ENCODE measurements at regions not wholly inside any gene's neighbourhood (a gene's known extent, or its start where the extent isn't known, plus 50 kb on each side); places are given as distances from the start of the nearest gene placed in this dataset.

DNA sequence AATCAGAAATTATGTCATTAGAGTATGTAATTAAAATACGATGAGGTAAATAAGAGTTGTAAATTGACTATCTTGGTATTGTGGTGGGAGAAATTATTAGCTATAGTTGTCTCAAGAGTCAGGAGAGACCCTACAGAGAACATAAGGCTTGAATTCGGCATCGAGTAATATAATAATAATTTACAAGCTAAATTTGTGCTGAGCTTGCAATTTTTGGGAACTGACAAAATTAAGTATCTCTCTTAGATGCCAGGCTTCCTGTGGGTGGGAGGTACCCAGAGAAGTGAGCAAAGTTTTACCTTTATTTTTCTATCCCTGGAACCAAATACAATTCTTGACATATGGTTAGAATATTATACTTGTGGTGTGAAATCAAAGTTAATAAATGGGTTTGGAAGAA is 1637.0 kb downstream of the EFNB2 start:
- TF ChIP-seq ZBTB20 (tag by site-specific recombination; IDR thresholded peaks at IDR 0.05) (no peak), ZNF366 (tag by site-specific recombination; conservative IDR thresholded peaks at IDR 0.05) (no peak), GLIS1 (tag by site-specific recombination; IDR thresholded peaks at IDR 0.05) (no peak), ZNF221 (tag by site-specific recombination; IDR thresholded peaks at IDR 0.05; ENCODE audit: borderline replicate concordance) (no peak), ZNF600 (tag by site-specific recombination; IDR thresholded peaks at IDR 0.05) (no peak), ZNF202 (tag by site-specific recombination; IDR thresholded peaks at IDR 0.05; ENCODE audit: borderline replicate concordance) (no peak), ZNF16 (tag by site-specific recombination; IDR thresholded peaks at IDR 0.05; ENCODE audit: low read depth) (no peak), ZNF423 (tag by site-specific recombination; IDR thresholded peaks at IDR 0.05) (no peak), ZNF248 (tag by site-specific recombination; IDR thresholded peaks at IDR 0.05) (no peak), ZNF175 (tag by site-specific recombination; IDR thresholded peaks at IDR 0.05) (no peak)
- TF ChIP-seq, protein P1, sequence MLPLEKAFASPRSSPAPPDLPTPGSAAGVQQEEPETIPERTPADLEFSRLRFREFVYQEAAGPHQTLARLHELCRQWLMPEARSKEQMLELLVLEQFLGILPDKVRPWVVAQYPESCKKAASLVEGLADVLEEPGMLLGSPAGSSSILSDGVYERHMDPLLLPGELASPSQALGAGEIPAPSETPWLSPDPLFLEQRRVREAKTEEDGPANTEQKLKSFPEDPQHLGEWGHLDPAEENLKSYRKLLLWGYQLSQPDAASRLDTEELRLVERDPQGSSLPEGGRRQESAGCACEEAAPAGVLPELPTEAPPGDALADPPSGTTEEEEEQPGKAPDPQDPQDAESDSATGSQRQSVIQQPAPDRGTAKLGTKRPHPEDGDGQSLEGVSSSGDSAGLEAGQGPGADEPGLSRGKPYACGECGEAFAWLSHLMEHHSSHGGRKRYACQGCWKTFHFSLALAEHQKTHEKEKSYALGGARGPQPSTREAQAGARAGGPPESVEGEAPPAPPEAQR (tag by site-specific recombination; IDR thresholded peaks at IDR 0.05): no peak
- TF ChIP-seq, protein P2, sequence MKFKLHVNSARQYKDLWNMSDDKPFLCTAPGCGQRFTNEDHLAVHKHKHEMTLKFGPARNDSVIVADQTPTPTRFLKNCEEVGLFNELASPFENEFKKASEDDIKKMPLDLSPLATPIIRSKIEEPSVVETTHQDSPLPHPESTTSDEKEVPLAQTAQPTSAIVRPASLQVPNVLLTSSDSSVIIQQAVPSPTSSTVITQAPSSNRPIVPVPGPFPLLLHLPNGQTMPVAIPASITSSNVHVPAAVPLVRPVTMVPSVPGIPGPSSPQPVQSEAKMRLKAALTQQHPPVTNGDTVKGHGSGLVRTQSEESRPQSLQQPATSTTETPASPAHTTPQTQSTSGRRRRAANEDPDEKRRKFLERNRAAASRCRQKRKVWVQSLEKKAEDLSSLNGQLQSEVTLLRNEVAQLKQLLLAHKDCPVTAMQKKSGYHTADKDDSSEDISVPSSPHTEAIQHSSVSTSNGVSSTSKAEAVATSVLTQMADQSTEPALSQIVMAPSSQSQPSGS (tag by site-specific recombination; IDR thresholded peaks at IDR 0.05; ENCODE audit: low read depth): no peak
- Histone ChIP-seq H3K4me3 (ENCODE audit: low read depth, low read length) (no peak overlapping the region), H3K27ac (ENCODE audit: extremely low read depth, low read depth, low read length) (no peak overlapping the region), H3K9me3 (ENCODE audit: control insufficient read depth, insufficient read depth, low read depth, low read length) (no peaks in the 10 kb centered on the region), H3K36me3 (ENCODE audit: control insufficient read depth in 2 of 2, insufficient read depth in 1 of 2, low read length in 2 of 2) (no peaks in the 10 kb centered on the region), H3K4me1 (ENCODE audit: control insufficient read depth, insufficient read depth, low read length) (no peaks in the 10 kb centered on the region)
- POLR2A ChIA-PET: no interaction called here
- CTCF ChIA-PET: no interaction called here

DNA sequence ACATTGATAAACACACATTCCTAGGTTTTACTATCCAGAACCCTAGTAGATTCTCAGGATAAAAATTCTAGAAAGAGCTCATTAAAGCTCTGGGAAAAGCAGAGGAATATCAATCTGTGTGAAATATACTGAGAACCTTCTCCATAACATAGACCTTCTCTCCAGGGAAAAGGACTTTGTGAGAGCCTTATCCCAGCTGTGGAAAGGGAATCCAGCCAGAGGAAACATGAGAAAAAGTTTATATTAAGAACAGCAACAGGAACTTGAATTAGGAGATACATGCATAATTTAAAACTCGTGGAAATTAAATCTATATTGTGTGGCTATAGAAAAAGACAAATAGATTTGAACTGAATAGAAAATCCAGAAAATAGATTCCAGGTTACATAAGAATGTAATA is 1639.9 kb downstream of the EFNB2 start:
- H3K4me1 ChIP-seq (ENCODE audit: control insufficient read depth, insufficient read depth, low read length): no peaks in the 10 kb centered on the region
- no peak overlapping the region for H3K4me3 ChIP-seq (ENCODE audit: low read depth, low read length)
- CTCF ChIA-PET: no interaction called here
- no peaks in the 10 kb centered on the region for H3K36me3 ChIP-seq (ENCODE audit: control insufficient read depth in 2 of 2, insufficient read depth in 1 of 2, low read length in 2 of 2)
- TF ChIP-seq ZNF23 (tag by site-specific recombination; IDR thresholded peaks at IDR 0.05; ENCODE audit: borderline replicate concordance) (no peak), ZNF776 (tag by site-specific recombination; IDR thresholded peaks at IDR 0.05; ENCODE audit: borderline replicate concordance) (no peak), ZNF658 (tag by site-specific recombination; IDR thresholded peaks at IDR 0.05) (no peak), KLF1 (tag by site-specific recombination; IDR thresholded peaks at IDR 0.05) (no peak), OSR2 (tag by site-specific recombination; IDR thresholded peaks at IDR 0.05) (no peak), ZNF114 (tag by site-specific recombination; IDR thresholded peaks at IDR 0.05) (no peak)
- TF ChIP-seq, protein P3, sequence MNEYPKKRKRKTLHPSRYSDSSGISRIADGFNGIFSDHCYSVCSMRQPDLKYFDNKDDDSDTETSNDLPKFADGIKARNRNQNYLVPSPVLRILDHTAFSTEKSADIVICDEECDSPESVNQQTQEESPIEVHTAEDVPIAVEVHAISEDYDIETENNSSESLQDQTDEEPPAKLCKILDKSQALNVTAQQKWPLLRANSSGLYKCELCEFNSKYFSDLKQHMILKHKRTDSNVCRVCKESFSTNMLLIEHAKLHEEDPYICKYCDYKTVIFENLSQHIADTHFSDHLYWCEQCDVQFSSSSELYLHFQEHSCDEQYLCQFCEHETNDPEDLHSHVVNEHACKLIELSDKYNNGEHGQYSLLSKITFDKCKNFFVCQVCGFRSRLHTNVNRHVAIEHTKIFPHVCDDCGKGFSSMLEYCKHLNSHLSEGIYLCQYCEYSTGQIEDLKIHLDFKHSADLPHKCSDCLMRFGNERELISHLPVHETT (tag by site-specific recombination; IDR thresholded peaks at IDR 0.05): no peak
- no peak overlapping the region for H3K27ac ChIP-seq (ENCODE audit: extremely low read depth, low read depth, low read length)
- POLR2A ChIA-PET: no interaction called here
- no peaks in the 10 kb centered on the region for H3K9me3 ChIP-seq (ENCODE audit: control insufficient read depth, insufficient read depth, low read depth, low read length)

DNA sequence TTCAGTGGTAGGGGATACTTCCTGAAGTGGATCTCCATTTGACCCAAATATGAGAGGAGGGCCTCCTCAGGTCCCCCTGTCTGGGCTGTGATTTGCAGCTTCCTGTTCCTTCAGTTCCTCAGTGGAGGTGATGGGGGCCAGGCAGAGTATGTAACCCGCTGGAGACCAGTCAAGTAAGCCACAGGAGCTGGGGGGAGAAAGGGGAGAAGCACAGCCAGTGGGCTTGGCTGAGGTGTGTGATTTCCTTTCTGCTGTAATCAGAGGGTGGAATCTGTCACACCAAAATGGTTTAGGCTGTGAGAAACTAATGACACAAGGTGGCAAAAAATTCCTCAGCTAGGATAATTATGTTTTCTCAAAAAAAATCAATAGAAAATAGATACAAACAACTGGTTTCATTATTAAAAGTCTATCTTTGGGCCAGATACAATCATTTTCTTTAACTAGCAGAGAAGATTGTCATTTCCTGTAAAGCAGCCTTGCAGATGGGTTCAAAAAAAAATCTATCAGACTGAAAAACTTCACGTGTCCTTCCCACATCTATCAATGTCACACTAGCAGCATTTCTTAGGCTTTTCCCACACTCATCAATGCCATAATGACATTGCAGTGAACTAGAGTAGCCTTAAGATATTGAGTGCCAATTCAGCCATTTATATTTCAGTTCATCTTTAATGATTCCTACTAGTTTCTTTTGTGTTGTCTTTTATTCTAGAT is 1660.3 kb downstream of the EFNB2 start:
- CTCF ChIA-PET: no interaction called here
- Histone ChIP-seq H3K27ac (ENCODE audit: extremely low read depth, low read depth, low read length) (no peak overlapping the region), H3K4me3 (ENCODE audit: low read depth, low read length) (no peak overlapping the region), H3K9me3 (ENCODE audit: control insufficient read depth, insufficient read depth, low read depth, low read length) (no peaks in the 10 kb centered on the region), H3K36me3 (ENCODE audit: control insufficient read depth in 2 of 2, insufficient read depth in 1 of 2, low read length in 2 of 2) (no peaks in the 10 kb centered on the region), H3K4me1 (ENCODE audit: control insufficient read depth, insufficient read depth, low read length) (no peaks in the 10 kb centered on the region)
- POLR2A ChIA-PET: no interaction called here
- TF ChIP-seq ZNF132 (tag by site-specific recombination; IDR thresholded peaks at IDR 0.05; ENCODE audit: borderline replicate concordance) (no peak), ZNF292 (tag by site-specific recombination; IDR thresholded peaks at IDR 0.05; ENCODE audit: borderline replicate concordance, low read depth) (no peak), ZNF394 (tag by site-specific recombination; IDR thresholded peaks at IDR 0.05; ENCODE audit: borderline replicate concordance) (no peak), MYNN (tag by site-specific recombination; IDR thresholded peaks at IDR 0.05; ENCODE audit: borderline replicate concordance) (no peak), ZNF133 (tag by site-specific recombination; IDR thresholded peaks at IDR 0.05) (no peak), ZNF555 (tag by site-specific recombination; conservative IDR thresholded peaks at IDR 0.05) (no peak), OVOL3 (tag by site-specific recombination; IDR thresholded peaks at IDR 0.05) (no peak), ZNF211 (tag by site-specific recombination; IDR thresholded peaks at IDR 0.05; ENCODE audit: low read depth) (no peak), ZNF626 (tag by site-specific recombination; IDR thresholded peaks at IDR 0.05) (no peak)
- TF ChIP-seq, protein P4, sequence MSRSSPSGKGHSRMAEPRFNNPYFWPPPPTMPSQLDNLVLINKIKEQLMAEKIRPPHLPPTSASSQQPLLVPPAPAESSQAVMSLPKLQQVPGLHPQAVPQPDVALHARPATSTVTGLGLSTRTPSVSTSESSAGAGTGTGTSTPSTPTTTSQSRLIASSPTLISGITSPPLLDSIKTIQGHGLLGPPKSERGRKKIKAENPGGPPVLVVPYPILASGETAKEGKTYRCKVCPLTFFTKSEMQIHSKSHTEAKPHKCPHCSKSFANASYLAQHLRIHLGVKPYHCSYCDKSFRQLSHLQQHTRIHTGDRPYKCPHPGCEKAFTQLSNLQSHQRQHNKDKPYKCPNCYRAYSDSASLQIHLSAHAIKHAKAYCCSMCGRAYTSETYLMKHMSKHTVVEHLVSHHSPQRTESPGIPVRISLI (tag by site-specific recombination; IDR thresholded peaks at IDR 0.05): no peak
